ENCODE measurements at regions not wholly inside any gene's neighbourhood (a gene's known extent, or its start where the extent isn't known, plus 50 kb on each side); places are given as distances from the start of the nearest gene placed in this dataset.

- intact Hi-C loops (cut with DNase I) = loop anchor here (5.0 kb wide), 1 partner anchor 736 kb away; no protein-coding TSS in a partner anchor
- DNase-seq = peak in 8 of 10 donors; percentile 7 to 84 (median 18)
Observed at GRCh38 chr13:78241278-78241919, 322.8 kb upstream of the EDNRB start.

- intact Hi-C loops (cut with DNase I) = loop anchor here (5.0 kb wide), 1 partner anchor 738 kb away; no protein-coding TSS in a partner anchor
- no peak for DNase-seq
Observed at GRCh38 chr13:78239714-78240113, 321.1 kb upstream of the EDNRB start.

- intact Hi-C loops (cut with DNase I) = no loop called here
- DNase-seq = no peak
Observed at GRCh38 chr13:78238911-78239310, 320.3 kb upstream of the EDNRB start.

- intact Hi-C loops (cut with DNase I) = no loop called here
- DNase-seq = no peak
Observed at GRCh38 chr13:78228940-78229339, 310.3 kb upstream of the EDNRB start.

GRCh38 chr13:78228211-78228610 is 309.6 kb upstream of the EDNRB start:
- no peak for DNase-seq
- intact Hi-C loops (cut with DNase I) = no loop called here

GRCh38 chr13:78227709-78228108 is 309.1 kb upstream of the EDNRB start:
- no peak for DNase-seq
- intact Hi-C loops (cut with DNase I) = no loop called here

GRCh38 chr13:78215458-78216108 is 297.0 kb upstream of the EDNRB start:
- intact Hi-C loops (cut with DNase I) = no loop called here
- DNase-seq = no peak

GRCh38 chr13:78201411-78201810 is 282.8 kb upstream of the EDNRB start:
- intact Hi-C loops (cut with DNase I) = no loop called here
- no peak for DNase-seq

- intact Hi-C loops (cut with DNase I) = no loop called here
- no peak for DNase-seq
Observed at GRCh38 chr13:78198821-78199220, 280.2 kb upstream of the EDNRB start.

GRCh38 chr13:78198419-78198818 is 279.8 kb upstream of the EDNRB start:
- no peak for DNase-seq
- intact Hi-C loops (cut with DNase I) = no loop called here

- DNase-seq = peak in 1 of 10 donors; percentile 12
- intact Hi-C loops (cut with DNase I) = no loop called here
Observed at GRCh38 chr13:78197231-78197630, 278.6 kb upstream of the EDNRB start.

GRCh38 chr13:78194904-78195639 is 276.4 kb upstream of the EDNRB start:
- intact Hi-C loops (cut with DNase I) = no loop called here
- no peak for DNase-seq

GRCh38 chr13:78193846-78194245 is 275.2 kb upstream of the EDNRB start:
- no peak for DNase-seq
- intact Hi-C loops (cut with DNase I) = no loop called here

- no peak for DNase-seq
- intact Hi-C loops (cut with DNase I) = no loop called here
Observed at GRCh38 chr13:78192716-78193115, 274.1 kb upstream of the EDNRB start.

- no peak for DNase-seq
- intact Hi-C loops (cut with DNase I) = no loop called here
Observed at GRCh38 chr13:78190296-78190695, 271.7 kb upstream of the EDNRB start.

GRCh38 chr13:78187781-78188180 is 269.1 kb upstream of the EDNRB start:
- no peak for DNase-seq
- intact Hi-C loops (cut with DNase I) = no loop called here

- DNase-seq = no peak
- intact Hi-C loops (cut with DNase I) = no loop called here
Observed at GRCh38 chr13:78185700-78186099, 267.1 kb upstream of the EDNRB start.

- intact Hi-C loops (cut with DNase I) = no loop called here
- DNase-seq = no peak
Observed at GRCh38 chr13:78183732-78184131, 265.1 kb upstream of the EDNRB start.

GRCh38 chr13:78182813-78183212 is 264.2 kb upstream of the EDNRB start:
- intact Hi-C loops (cut with DNase I) = no loop called here
- DNase-seq = no peak

GRCh38 chr13:78177306-78177705 is 258.7 kb upstream of the EDNRB start:
- DNase-seq = peak in 1 of 10 donors; percentile 19
- intact Hi-C loops (cut with DNase I) = no loop called here

GRCh38 chr13:78176880-78177279 is 258.2 kb upstream of the EDNRB start:
- intact Hi-C loops (cut with DNase I) = no loop called here
- no peak for DNase-seq

GRCh38 chr13:78169386-78169785 is 250.8 kb upstream of the EDNRB start:
- peak in 2 of 10 donors; percentile 56 to 75 for DNase-seq
- intact Hi-C loops (cut with DNase I) = no loop called here

Measured in posterior cingulate gyrus (tissue), 11 donors.